ENCODE measurements at regions not wholly inside any gene's neighbourhood (a gene's known extent, or its start where the extent isn't known, plus 50 kb on each side); places are given as distances from the start of the nearest gene placed in this dataset.
"Not testable (repeated sequence)": the region's sequence is repeated elsewhere in the genome, so short reads cannot be mapped to it uniquely, and the experiment has no call there.

DNA sequence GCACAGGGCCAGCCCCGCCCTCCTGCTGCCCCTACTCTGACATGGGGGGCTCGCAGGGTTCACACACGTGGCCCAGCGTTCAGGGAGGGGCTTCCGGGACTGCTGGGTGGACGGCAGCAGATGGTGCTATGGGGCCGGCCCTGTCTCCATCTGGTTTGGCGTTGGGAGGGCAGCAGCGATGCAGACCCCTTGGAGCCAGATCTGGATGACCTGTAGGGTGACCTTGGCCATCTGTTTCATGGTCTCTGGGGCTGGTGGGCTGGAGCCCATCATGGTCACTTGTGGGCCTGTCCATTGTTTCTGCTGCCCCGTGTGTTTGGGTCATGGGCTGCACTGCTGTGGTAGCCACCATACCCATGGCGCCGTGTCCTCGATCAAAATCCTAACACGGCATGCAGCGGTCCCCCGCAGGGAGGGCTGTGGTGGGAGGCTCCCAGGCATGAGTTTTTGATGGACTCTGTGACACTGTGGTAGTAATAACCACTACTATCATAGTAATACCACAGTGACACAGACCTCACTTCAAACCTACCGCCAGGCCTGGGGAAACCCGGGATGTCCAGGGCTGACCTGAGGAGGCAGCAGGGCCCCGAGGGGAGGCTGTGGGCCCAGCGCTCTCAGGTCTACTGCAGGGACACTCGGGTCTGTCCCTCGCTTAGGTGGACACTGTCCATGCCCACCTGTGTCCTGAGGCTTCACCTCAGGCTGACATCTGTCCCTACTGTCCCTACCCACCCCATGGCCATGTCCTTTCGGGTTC lies 359.4 kb downstream of the TMEM121 start:
- no peak for DNase-seq (ENCODE audit: low read depth, low spot score)

DNA sequence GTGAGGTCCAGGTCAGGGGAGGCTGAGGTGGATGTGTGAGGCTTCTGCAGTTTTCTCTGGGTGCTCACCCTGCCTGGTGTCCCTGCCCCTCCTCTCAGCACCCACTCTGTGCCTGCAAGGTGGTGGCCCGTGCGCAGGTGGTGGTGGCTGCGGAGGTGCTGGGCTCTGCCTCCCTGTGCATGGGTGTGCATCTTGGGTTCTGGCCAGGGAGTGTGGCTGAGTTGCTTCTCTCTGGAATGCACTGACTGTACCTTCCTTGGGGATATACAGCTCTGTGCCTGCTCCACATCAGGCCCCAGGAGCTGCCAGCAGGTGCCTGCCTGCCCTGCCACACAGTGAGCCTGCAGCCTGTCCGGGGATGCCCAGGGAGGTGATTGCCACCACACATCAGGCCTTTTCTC lies 360.4 kb downstream of the TMEM121 start:
- DNase-seq (ENCODE audit: low read depth, low spot score), result not testable (repeated sequence)

DNA sequence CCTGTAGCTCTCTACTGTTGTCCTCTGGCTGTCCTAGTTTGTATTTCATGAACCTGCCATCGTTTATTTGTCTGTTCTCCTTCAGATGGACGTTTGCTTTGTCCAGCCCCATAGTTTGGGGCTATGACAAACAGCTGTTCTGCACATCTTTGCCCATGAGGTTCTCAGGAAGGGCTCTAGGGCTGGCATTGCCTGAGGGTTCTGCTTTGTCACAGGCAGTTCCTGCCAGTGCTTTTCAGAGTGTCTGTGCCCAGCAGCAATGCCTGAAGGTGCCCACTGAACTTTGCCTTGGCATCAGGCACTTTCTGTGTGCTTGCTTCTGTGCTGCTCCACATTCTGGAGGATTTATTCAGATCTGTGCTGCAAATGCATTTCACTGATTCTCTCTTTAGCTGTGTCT lies 361.3 kb downstream of the TMEM121 start:
- no peak for DNase-seq (ENCODE audit: low read depth, low spot score)

GRCh38 chr14:105888151-105888550 lies 361.8 kb downstream of the TMEM121 start:
- no peak for DNase-seq (ENCODE audit: low read depth, low spot score)

DNA sequence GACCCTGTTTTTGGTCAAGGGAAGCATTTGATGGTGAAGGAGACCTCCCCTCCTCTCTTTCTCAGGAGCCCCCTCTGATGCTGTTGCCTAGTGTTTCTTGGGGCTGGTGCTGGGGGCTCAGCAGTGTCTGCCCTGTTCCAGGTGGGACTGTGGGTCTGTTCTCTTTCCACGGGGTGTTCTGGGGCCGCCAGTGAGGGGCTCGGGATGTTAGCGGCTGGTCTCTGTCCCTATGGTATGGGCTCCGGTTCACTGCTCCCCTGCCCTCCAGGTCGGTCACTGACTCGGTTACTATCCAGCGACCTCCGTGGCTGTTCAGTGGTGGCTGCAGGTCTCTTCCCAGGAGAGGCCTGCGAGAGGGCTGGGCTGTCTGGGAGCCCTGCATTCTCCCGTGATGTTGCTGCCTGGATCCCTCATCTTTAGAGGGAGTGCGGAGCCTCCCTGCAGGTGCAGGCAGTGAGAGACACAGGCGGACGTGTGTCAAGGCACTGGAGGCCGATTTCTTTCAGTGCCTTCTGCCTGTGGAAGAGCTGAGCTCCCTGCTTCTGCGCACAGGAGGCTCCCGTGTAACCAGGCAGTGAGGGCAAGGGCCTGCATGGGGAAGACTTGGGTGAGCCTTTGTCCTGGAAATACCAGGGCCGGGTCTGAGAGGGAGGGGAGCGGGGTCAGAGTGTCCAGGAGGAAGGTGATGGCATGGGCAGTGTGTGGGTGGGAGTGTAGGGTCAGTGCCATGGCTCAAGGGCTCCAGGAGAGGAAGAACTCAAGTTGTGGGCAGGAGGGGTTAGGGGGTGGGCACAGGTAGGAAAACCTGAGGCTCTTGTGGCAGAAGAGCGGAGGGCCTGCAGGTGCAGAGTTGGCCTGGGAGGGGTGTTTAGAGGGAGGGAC lies 362.6 kb downstream of the TMEM121 start:
- DNase-seq (ENCODE audit: low read depth, low spot score), result no peak

GRCh38 chr14:105889666-105890473 lies 363.5 kb downstream of the TMEM121 start:
- DNase-seq (ENCODE audit: low read depth, low spot score), result no peak

GRCh38 chr14:105890474-105891220 lies 364.3 kb downstream of the TMEM121 start:
- DNase-seq (ENCODE audit: low read depth, low spot score), result no peak

GRCh38 chr14:105891221-105891602 lies 364.8 kb downstream of the TMEM121 start:
- no peak for DNase-seq (ENCODE audit: low read depth, low spot score)

GRCh38 chr14:105891631-105892452 lies 365.5 kb downstream of the TMEM121 start:
- no peak for DNase-seq (ENCODE audit: low read depth, low spot score)

DNA sequence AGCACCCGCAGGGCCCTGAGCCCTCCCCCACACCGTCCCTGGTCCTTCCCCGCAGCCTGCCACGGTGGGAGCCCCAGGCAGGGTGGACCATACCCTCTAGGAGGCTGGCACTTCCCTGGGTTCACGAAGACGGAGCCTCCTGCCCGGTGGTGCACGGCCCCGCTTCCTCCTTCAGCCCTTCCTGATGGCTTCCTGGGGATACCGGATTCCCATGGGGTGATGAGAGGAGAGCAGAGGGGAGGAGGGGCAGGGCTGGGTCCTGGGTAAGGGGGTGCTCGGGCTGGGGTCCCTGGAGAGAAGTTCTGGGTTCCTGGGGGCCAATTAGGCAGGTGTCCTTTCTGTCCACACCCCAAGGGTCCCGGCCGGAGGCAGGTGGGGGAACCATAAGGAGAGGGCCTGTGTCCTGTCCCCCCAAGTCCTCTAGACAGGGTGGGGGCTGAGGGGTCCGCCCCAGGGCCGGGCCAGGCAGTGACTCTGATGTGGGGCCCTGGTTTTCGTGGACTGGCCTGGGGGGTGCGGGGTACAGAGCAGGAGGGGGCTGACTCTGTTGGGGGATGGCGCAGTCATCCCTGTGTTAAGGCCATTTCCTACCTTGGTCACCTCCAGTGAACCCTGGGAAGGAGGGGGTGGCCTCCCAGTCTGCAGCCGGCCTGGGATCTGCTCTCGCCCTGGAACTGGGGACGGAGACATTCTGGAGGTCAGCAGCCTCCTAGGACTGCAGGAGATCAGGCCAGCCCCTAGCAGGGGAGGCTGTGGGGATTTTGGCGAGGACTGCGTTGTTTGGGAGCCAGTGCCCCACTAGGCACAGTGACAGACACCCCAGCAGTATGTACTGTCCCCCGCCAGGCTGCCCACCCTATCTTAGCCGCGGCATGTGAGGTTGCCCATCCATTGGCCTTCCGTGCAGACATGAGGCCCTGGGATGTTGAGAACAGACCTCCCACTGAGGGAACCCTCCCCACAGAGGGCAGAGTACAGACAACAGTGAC lies 366.4 kb downstream of the TMEM121 start:
- not testable (repeated sequence) for DNase-seq (ENCODE audit: low read depth, low spot score)

DNA sequence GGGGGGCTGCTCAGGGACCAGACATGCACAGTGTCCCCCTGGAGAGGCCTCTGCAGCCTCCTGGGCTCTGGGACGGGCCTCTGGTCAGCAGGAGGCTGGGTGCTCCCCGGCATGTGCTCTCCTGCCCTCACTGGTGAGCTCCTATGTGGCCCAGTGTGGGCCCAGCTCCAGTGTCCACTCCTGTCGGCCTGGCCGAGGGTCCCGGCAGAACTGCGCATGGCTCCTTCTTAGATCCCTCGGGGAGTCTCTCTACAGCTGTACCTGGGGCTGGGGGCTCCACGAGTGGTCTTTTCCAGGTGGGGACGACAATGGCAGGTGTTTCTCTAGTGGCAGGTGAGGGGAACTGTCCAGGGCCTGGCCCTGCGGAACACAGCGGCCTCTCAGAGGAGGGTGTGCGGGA lies 367.3 kb downstream of the TMEM121 start:
- DNase-seq (ENCODE audit: low read depth, low spot score), result not testable (repeated sequence)

DNA sequence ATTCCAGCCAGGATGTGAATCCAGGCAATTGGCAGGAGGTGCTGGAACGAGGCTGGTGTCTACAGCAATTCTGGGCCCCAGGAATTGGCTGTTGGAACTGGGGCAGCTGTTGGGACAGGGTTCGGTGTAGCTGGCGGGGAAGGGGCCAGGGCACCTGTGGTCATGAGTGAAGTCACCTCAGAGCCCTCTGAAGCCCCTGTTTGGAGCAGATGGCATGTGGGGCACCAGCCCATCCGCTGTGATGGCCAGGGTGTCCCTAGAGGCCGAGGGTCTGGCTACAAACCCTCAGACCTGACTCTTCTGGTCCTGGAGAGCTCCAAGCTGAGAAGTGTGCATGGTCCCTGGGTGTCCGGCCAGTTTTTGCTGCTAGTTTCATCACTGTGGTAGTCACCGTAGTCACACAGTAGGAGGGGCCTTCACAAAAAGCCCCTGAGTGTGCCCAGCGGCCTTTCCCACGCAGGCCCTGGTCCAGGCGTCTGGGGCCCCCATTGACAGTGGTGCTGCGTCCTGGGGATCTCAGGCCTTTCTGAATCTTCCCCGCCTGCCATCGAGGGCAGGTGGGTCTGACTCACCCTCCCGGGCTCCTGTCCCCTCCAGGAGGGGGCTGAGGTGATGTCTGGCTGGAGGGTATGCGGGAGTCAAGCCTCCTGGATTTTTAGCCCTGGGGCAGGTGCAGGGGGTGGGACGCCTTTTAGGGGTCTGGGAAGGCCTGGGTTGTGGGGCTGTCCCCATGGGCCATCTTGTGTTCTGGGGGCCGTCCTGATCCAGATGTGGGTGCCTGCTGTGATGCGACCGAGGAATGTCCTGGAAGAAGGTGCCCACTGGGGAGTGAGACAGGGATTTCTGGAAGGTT lies 368.0 kb downstream of the TMEM121 start:
- no peak for DNase-seq (ENCODE audit: low read depth, low spot score)

DNA sequence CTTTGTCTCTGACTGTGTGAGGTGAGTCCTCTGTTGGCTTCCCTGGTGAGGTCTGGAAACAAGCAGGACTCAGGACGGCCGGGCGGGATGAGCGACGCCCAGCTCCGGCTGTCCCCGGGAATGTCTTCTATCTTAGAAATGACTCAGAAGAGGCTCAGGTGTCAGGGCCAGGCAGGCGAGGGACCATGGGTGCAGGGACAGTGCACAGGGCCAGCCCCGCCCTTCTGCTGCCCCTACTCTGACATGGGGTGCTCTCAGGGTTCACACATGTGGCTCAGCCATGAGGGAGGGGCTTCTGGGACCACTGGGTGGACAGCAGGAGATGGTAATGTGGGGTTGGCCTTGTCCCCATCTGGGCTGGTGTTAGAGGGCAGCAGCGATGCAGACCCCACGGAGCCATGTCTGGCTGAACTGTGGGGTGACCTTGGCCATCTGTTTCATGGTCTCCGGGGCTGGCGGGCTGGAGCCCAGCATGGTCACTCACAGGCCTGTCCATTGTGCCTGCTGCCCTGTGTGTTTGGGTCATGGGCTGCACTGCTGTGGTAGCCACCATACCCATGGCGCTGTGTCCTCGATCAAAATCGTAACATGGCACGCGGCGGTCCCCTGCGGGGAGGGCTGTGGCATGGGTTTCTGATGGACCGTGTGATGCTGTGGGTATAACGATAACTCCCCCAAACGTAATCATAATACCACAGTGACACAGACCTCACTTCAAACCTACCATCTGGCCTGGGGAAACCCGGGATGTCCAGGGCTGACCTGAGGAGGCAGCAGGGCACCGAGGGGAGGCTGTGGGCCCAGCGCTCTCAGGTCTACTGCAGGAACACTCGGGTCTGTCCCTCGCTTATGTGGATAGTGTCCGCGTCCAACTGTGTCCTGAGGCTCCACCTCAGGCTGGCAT lies 368.8 kb downstream of the TMEM121 start:
- no peak for DNase-seq (ENCODE audit: low read depth, low spot score)

DNA sequence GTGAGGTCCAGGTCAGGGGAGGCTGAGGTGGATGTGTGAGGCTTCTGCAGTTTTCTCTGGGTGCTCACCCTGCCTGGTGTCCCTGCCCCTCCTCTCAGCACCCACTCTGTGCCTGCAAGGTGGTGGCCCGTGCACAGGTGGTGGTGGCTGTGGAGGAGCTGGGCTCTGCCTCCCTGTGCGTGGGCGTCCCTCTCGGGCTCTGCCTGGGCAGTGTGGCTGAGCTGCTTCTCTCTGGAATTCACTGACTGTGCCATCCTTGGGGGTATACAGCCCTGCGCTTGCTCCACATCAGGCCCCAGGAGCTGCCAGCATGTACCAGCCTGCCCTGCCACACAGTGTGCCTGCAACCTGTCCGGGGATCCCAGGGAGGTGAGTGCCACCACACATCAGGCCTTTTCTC lies 369.8 kb downstream of the TMEM121 start:
- DNase-seq (ENCODE audit: low read depth, low spot score), result not testable (repeated sequence)

GRCh38 chr14:105896961-105897724 lies 370.8 kb downstream of the TMEM121 start:
- not testable (repeated sequence) for DNase-seq (ENCODE audit: low read depth, low spot score)

GRCh38 chr14:105897725-105898113 lies 371.3 kb downstream of the TMEM121 start:
- DNase-seq (ENCODE audit: low read depth, low spot score), result no peak
